ENCODE measurements at regions not wholly inside any gene's neighbourhood (a gene's known extent, or its start where the extent isn't known, plus 50 kb on each side); places are given as distances from the start of the nearest gene placed in this dataset.
"Not testable (repeated sequence)": the region's sequence is repeated elsewhere in the genome, so short reads cannot be mapped to it uniquely, and the experiment has no call there.

DNA sequence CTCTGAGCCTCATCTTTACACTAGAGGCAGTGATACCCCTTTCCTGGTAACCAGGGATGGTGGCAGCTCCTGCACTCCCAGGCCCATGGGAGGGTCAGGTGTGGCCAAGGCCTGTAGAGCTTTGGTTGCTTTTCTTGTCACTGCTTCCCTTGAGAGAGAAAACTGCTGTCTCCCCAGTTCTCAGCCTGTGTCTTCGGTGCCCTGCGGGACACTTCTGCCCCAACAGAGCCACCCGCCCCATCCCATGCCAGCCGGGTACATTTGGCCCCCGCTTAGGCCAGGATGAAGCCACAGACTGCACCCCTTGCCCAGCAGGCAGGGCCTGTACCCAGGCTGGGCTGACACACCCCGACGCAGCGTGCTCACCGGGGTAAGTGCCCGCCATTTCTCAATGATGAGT, 117.4 kb upstream of the MTLN start:
- H3K36me3 ChIP-seq (replicated peaks in 1 of 2; ENCODE audit: control insufficient read depth in 1 of 2, insufficient read depth in 2 of 2, low read length in 2 of 2); DNase-seq; H3K36me3 Mint-ChIP-seq; H3K27ac Mint-ChIP-seq; H3K4me1 Mint-ChIP-seq; H3K4me3 Mint-ChIP-seq; H3K9me3 Mint-ChIP-seq; H3K4me3 ChIP-seq (replicated peaks in 1 of 3; ENCODE audit: low read depth in 2 of 3, low read length in 3 of 3); H3K27me3 Mint-ChIP-seq (ENCODE audit: low read depth in 3 of 3); H3K27ac ChIP-seq (ENCODE audit: low read depth in 1 of 2, low read length in 2 of 2); H3K4me2 ChIP-seq (replicated peaks; ENCODE audit: extremely low read depth, low read length, poor library complexity, severe bottlenecking); intact Hi-C loops (cut with micrococcal nuclease); H3K27me3 ChIP-seq (ENCODE audit: control insufficient read depth in 2 of 2, insufficient read depth in 2 of 2, low read length in 2 of 2); H3K79me2 ChIP-seq (ENCODE audit: insufficient read depth, low read length); H4K20me1 ChIP-seq (ENCODE audit: insufficient read depth, low read length); H3K9me3 ChIP-seq (replicated peaks in 1 of 2; ENCODE audit: control insufficient read depth in 1 of 2, insufficient read depth in 1 of 2, low read length in 2 of 2); H2AFZ ChIP-seq (ENCODE audit: insufficient read depth, low read depth, low read length, poor library complexity, severe bottlenecking); H3K9ac ChIP-seq (ENCODE audit: insufficient read depth, low read length, poor library complexity, severe bottlenecking); H3K4me1 ChIP-seq (ENCODE audit: control insufficient read depth in 1 of 2, insufficient read depth in 2 of 2, low read length in 2 of 2): not testable (repeated sequence)
- no CpG with 5 or more reads among the region's 10 CpGs for WGBS (ENCODE audit: insufficient coverage)

DNA sequence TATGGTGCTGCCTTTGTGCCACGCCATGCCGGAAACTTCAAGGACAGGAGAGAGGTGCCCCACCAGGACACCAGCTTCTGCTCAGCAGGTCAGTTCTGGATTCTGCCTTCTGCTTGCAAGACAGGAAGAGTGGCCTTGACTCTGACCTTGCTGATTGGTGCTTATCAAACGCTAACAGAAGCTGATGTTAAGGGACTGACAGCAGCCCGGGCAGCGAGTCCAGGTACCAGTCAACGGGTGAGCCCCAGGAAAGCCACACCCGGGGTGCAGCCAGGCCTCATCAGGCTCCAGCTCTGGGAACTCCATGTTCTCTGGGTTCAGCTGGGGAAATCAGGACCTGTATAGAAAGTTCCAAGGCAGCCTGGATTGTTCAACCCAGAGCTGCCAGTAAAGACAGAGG, 116.8 kb upstream of the MTLN start:
- intact Hi-C loops (cut with micrococcal nuclease); DNase-seq: not testable (repeated sequence)

GRCh38 chr2:110328677-110329076, 116.3 kb upstream of the MTLN start:
- H3K79me2 ChIP-seq (ENCODE audit: insufficient read depth, low read length); H3K27ac Mint-ChIP-seq; H4K20me1 ChIP-seq (ENCODE audit: insufficient read depth, low read length); H3K27me3 ChIP-seq (ENCODE audit: control insufficient read depth in 2 of 2, insufficient read depth in 2 of 2, low read length in 2 of 2); H3K27ac ChIP-seq (ENCODE audit: low read depth in 1 of 2, low read length in 2 of 2); H3K9me3 ChIP-seq (replicated peaks in 1 of 2; ENCODE audit: control insufficient read depth in 1 of 2, insufficient read depth in 1 of 2, low read length in 2 of 2); H2AFZ ChIP-seq (ENCODE audit: insufficient read depth, low read depth, low read length, poor library complexity, severe bottlenecking); H3K9me3 Mint-ChIP-seq; H3K36me3 Mint-ChIP-seq; H3K4me3 ChIP-seq (replicated peaks in 1 of 3; ENCODE audit: low read depth in 2 of 3, low read length in 3 of 3); H3K4me1 Mint-ChIP-seq; H3K4me2 ChIP-seq (replicated peaks; ENCODE audit: extremely low read depth, low read length, poor library complexity, severe bottlenecking); H3K9ac ChIP-seq (ENCODE audit: insufficient read depth, low read length, poor library complexity, severe bottlenecking); H3K4me3 Mint-ChIP-seq; H3K36me3 ChIP-seq (replicated peaks in 1 of 2; ENCODE audit: control insufficient read depth in 1 of 2, insufficient read depth in 2 of 2, low read length in 2 of 2); H3K27me3 Mint-ChIP-seq (ENCODE audit: low read depth in 3 of 3); intact Hi-C loops (cut with micrococcal nuclease); H3K4me1 ChIP-seq (ENCODE audit: control insufficient read depth in 1 of 2, insufficient read depth in 2 of 2, low read length in 2 of 2): not testable (repeated sequence)
- peak in 1 of 3 donors; percentile 1 for DNase-seq
- 91% methylated on average over 3 of the region's 5 CpGs for WGBS (ENCODE audit: insufficient coverage)

More for the DNA sequence above, 116.8 kb upstream of the MTLN start:
- not testable (repeated sequence) for H3K36me3 ChIP-seq (replicated peaks in 1 of 2; ENCODE audit: control insufficient read depth in 1 of 2, insufficient read depth in 2 of 2, low read length in 2 of 2); H3K79me2 ChIP-seq (ENCODE audit: insufficient read depth, low read length); H3K27ac ChIP-seq (ENCODE audit: low read depth in 1 of 2, low read length in 2 of 2); H3K9me3 Mint-ChIP-seq; H3K4me2 ChIP-seq (replicated peaks; ENCODE audit: extremely low read depth, low read length, poor library complexity, severe bottlenecking); H3K4me1 Mint-ChIP-seq; H2AFZ ChIP-seq (ENCODE audit: insufficient read depth, low read depth, low read length, poor library complexity, severe bottlenecking); H3K4me3 Mint-ChIP-seq; H3K27me3 Mint-ChIP-seq (ENCODE audit: low read depth in 3 of 3); H4K20me1 ChIP-seq (ENCODE audit: insufficient read depth, low read length); H3K27me3 ChIP-seq (ENCODE audit: control insufficient read depth in 2 of 2, insufficient read depth in 2 of 2, low read length in 2 of 2); H3K27ac Mint-ChIP-seq; H3K9me3 ChIP-seq (replicated peaks in 1 of 2; ENCODE audit: control insufficient read depth in 1 of 2, insufficient read depth in 1 of 2, low read length in 2 of 2); H3K4me3 ChIP-seq (replicated peaks in 1 of 3; ENCODE audit: low read depth in 2 of 3, low read length in 3 of 3); H3K4me1 ChIP-seq (ENCODE audit: control insufficient read depth in 1 of 2, insufficient read depth in 2 of 2, low read length in 2 of 2); H3K36me3 Mint-ChIP-seq; H3K9ac ChIP-seq (ENCODE audit: insufficient read depth, low read length, poor library complexity, severe bottlenecking)
- no CpG with 5 or more reads among the region's 7 CpGs for WGBS (ENCODE audit: insufficient coverage)

GRCh38 chr2:110323832-110324231, 111.5 kb upstream of the MTLN start:
- DNase-seq; H3K27ac Mint-ChIP-seq; H3K79me2 ChIP-seq (ENCODE audit: insufficient read depth, low read length); H3K4me3 ChIP-seq (replicated peaks in 1 of 3; ENCODE audit: low read depth in 2 of 3, low read length in 3 of 3); H3K9me3 ChIP-seq (replicated peaks in 1 of 2; ENCODE audit: control insufficient read depth in 1 of 2, insufficient read depth in 1 of 2, low read length in 2 of 2); H4K20me1 ChIP-seq (ENCODE audit: insufficient read depth, low read length); H3K4me1 ChIP-seq (ENCODE audit: control insufficient read depth in 1 of 2, insufficient read depth in 2 of 2, low read length in 2 of 2); H3K36me3 Mint-ChIP-seq; H3K36me3 ChIP-seq (replicated peaks in 1 of 2; ENCODE audit: control insufficient read depth in 1 of 2, insufficient read depth in 2 of 2, low read length in 2 of 2); H3K27ac ChIP-seq (ENCODE audit: low read depth in 1 of 2, low read length in 2 of 2); H2AFZ ChIP-seq (ENCODE audit: insufficient read depth, low read depth, low read length, poor library complexity, severe bottlenecking); H3K4me3 Mint-ChIP-seq; H3K9ac ChIP-seq (ENCODE audit: insufficient read depth, low read length, poor library complexity, severe bottlenecking); H3K27me3 ChIP-seq (ENCODE audit: control insufficient read depth in 2 of 2, insufficient read depth in 2 of 2, low read length in 2 of 2); H3K4me1 Mint-ChIP-seq; H3K9me3 Mint-ChIP-seq; H3K27me3 Mint-ChIP-seq (ENCODE audit: low read depth in 3 of 3); intact Hi-C loops (cut with micrococcal nuclease); H3K4me2 ChIP-seq (replicated peaks; ENCODE audit: extremely low read depth, low read length, poor library complexity, severe bottlenecking): not testable (repeated sequence)
- WGBS (ENCODE audit: insufficient coverage) = no CpG with 5 or more reads among the region's 4 CpGs

All from CD14-positive monocyte (primary cell).